ENCODE measurements at regions not wholly inside any gene's neighbourhood (a gene's known extent, or its start where the extent isn't known, plus 50 kb on each side); places are given as distances from the start of the nearest gene placed in this dataset.

DNA sequence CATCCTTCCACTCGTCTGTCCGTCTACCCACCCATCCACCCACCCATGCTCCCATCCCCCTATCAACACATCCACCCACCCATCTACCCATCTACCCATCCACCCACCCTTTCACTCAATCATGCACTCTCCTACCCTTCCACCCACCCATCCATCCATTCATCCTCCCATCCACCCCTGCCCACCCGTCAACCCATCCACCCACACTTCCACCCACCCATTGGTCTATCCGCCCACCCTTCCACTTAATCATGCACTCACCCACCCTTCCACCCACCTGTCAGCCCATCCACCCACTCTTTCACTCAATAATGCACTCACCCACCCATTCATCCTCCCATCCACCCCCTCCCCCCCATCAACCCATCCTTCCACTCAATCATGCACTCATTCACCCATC lies 250.0 kb upstream of the EEF2KMT start:
- H3K4me2 ChIP-seq (ENCODE audit: low read length) = no peak overlapping the region
- no peaks in the 10 kb centered on the region for H3K27me3 ChIP-seq (ENCODE audit: low read depth, low read length)
- H2AFZ ChIP-seq (ENCODE audit: low read depth, low read length) = no peak overlapping the region
- no peaks in the 10 kb centered on the region for H3K9me3 ChIP-seq (ENCODE audit: insufficient read depth, low read length)
- H3K4me3 ChIP-seq (ENCODE audit: low read length) = no peak overlapping the region
- H3K36me3 ChIP-seq (replicated peaks; ENCODE audit: low read depth, low read length) = no peaks in the 10 kb centered on the region
- H4K20me1 ChIP-seq (ENCODE audit: insufficient read depth, low read length) = no peaks in the 10 kb centered on the region
- no peak overlapping the region for H3K27ac ChIP-seq (ENCODE audit: low read length)
- peaks cover 17% of the 10 kb centered on the region for H3K4me1 ChIP-seq (ENCODE audit: low read length)
- H3K9ac ChIP-seq (ENCODE audit: low read length) = no peak overlapping the region
- no peaks in the 10 kb centered on the region for H3K79me2 ChIP-seq (ENCODE audit: low read length)
- TF ChIP-seq EZH2phosphoT487 (IDR thresholded peaks at IDR 0.05; ENCODE audit: low read depth) = no peak
- TF ChIP-seq, protein P1, sequence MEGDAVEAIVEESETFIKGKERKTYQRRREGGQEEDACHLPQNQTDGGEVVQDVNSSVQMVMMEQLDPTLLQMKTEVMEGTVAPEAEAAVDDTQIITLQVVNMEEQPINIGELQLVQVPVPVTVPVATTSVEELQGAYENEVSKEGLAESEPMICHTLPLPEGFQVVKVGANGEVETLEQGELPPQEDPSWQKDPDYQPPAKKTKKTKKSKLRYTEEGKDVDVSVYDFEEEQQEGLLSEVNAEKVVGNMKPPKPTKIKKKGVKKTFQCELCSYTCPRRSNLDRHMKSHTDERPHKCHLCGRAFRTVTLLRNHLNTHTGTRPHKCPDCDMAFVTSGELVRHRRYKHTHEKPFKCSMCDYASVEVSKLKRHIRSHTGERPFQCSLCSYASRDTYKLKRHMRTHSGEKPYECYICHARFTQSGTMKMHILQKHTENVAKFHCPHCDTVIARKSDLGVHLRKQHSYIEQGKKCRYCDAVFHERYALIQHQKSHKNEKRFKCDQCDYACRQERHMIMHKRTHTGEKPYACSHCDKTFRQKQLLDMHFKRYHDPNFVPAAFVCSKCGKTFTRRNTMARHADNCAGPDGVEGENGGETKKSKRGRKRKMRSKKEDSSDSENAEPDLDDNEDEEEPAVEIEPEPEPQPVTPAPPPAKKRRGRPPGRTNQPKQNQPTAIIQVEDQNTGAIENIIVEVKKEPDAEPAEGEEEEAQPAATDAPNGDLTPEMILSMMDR (IDR thresholded peaks at IDR 0.05; ENCODE audit: low read depth, low read length) = no peak

DNA sequence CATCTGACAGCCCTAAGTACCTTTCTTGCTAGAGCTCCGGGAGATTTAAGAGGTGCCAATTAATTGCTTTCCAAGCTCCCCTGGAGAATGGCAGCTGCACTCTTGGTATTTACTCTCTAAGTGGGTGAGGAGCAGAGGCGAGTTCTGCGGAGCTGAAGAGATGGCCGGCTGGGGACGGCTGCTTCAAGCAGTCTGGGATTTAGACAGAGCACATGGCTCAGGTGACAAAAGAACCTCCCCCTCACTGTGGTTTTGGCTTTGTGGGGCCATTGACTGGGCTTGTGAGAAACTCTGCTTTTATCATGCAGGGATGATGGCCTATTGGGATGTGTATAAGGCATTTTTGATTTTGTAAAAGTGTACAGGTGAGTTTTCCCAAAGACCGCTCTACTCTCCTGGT lies 239.3 kb upstream of the EEF2KMT start:
- TF ChIP-seq EZH2phosphoT487 (IDR thresholded peaks at IDR 0.05; ENCODE audit: low read depth) = no peak
- TF ChIP-seq, protein P1 (IDR thresholded peaks at IDR 0.05; ENCODE audit: low read depth, low read length) = no peak
- no peaks in the 10 kb centered on the region for H4K20me1 ChIP-seq (ENCODE audit: insufficient read depth, low read length)
- H3K9ac ChIP-seq (ENCODE audit: low read length) = no peak overlapping the region
- H3K4me2 ChIP-seq (ENCODE audit: low read length) = no peak overlapping the region
- no peak overlapping the region for H2AFZ ChIP-seq (ENCODE audit: low read depth, low read length)
- no peak overlapping the region for H3K27ac ChIP-seq (ENCODE audit: low read length)
- H3K36me3 ChIP-seq (replicated peaks; ENCODE audit: low read depth, low read length) = no peaks in the 10 kb centered on the region
- no peaks in the 10 kb centered on the region for H3K4me1 ChIP-seq (ENCODE audit: low read length)
- no peaks in the 10 kb centered on the region for H3K9me3 ChIP-seq (ENCODE audit: insufficient read depth, low read length)
- H3K27me3 ChIP-seq (ENCODE audit: low read depth, low read length) = peaks cover 20% of the 10 kb centered on the region; the same call in 1 of the 2 replicates
- H3K4me3 ChIP-seq (ENCODE audit: low read length) = no peak overlapping the region
- H3K79me2 ChIP-seq (ENCODE audit: low read length) = no peaks in the 10 kb centered on the region

DNA sequence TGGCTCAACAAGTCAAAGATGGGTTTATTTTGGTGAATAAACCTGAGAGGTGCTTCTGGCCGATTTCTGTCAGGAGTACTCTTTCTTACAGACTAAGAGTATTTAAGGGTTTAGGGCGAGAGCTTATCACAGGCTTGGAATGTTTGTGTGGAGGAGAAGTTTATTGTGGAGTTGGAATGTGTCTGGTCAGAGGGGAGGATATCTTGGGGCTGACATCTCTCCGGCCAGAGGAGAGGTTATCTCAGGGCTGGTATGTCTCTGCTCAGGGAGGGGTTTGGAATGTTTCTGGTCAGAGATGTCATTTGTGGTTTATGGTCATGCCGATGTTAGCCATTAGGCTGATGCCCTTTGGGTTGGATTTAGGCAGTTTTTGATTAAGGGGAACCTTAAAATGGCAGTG lies 236.4 kb upstream of the EEF2KMT start:
- no peaks in the 10 kb centered on the region for H3K79me2 ChIP-seq (ENCODE audit: low read length)
- H3K27me3 ChIP-seq (ENCODE audit: low read depth, low read length) = peaks cover 20% of the 10 kb centered on the region; the same call in 1 of the 2 replicates
- no peak for TF ChIP-seq EZH2phosphoT487 (IDR thresholded peaks at IDR 0.05; ENCODE audit: low read depth)
- TF ChIP-seq, protein P1 (IDR thresholded peaks at IDR 0.05; ENCODE audit: low read depth, low read length) = no peak
- H3K4me3 ChIP-seq (ENCODE audit: low read length) = no peak overlapping the region
- no peaks in the 10 kb centered on the region for H3K9me3 ChIP-seq (ENCODE audit: insufficient read depth, low read length)
- H3K4me1 ChIP-seq (ENCODE audit: low read length) = no peaks in the 10 kb centered on the region
- no peak overlapping the region for H3K27ac ChIP-seq (ENCODE audit: low read length)
- no peak overlapping the region for H3K9ac ChIP-seq (ENCODE audit: low read length)
- no peaks in the 10 kb centered on the region for H4K20me1 ChIP-seq (ENCODE audit: insufficient read depth, low read length)
- H3K4me2 ChIP-seq (ENCODE audit: low read length) = no peak overlapping the region
- H2AFZ ChIP-seq (ENCODE audit: low read depth, low read length) = no peak overlapping the region
- H3K36me3 ChIP-seq (replicated peaks; ENCODE audit: low read depth, low read length) = no peaks in the 10 kb centered on the region

DNA sequence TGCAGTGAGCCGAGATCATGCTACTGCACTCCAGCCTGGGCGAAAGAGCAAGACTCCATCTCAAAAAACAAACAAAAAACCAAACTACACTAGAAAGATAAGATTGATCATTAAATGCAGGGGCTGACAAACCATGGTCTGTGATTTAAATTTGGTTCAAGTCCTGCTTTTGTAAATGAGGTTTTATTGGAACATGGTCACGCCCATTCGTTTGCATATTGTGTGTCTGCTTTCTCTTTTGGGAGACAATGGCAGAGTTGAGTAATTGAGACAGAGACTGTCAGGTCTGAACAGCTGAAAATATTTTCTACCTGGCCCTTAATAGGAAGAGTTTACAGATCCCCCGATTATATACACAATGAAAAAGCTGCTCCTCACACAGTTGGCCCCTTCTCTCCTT lies 235.5 kb upstream of the EEF2KMT start:
- Histone ChIP-seq H3K4me3 (ENCODE audit: low read length) (no peak overlapping the region), H3K9me3 (ENCODE audit: insufficient read depth, low read length) (no peaks in the 10 kb centered on the region), H3K27me3 (ENCODE audit: low read depth, low read length) (peaks cover 20% of the 10 kb centered on the region; the same call in 1 of the 2 replicates), H3K36me3 (replicated peaks; ENCODE audit: low read depth, low read length) (no peaks in the 10 kb centered on the region), H4K20me1 (ENCODE audit: insufficient read depth, low read length) (no peaks in the 10 kb centered on the region), H3K79me2 (ENCODE audit: low read length) (no peaks in the 10 kb centered on the region), H3K4me2 (ENCODE audit: low read length) (no peak overlapping the region), H3K9ac (ENCODE audit: low read length) (no peak overlapping the region), H3K27ac (ENCODE audit: low read length) (no peak overlapping the region), H3K4me1 (ENCODE audit: low read length) (no peaks in the 10 kb centered on the region), H2AFZ (ENCODE audit: low read depth, low read length) (no peak overlapping the region)
- TF ChIP-seq, protein P1 (IDR thresholded peaks at IDR 0.05; ENCODE audit: low read depth, low read length) = no peak
- no peak for TF ChIP-seq EZH2phosphoT487 (IDR thresholded peaks at IDR 0.05; ENCODE audit: low read depth)
